Activated CD8-positive, alpha-beta T cell treated with anti-CD3 and anti-CD28 coated beads for 36 hours (primary cell): ENCODE measurements at regions not wholly inside any gene's neighbourhood (a gene's known extent, or its start where the extent isn't known, plus 50 kb on each side); places are given as distances from the start of the nearest gene placed in this dataset.

Experiments used
- ATAC-seq: fragments of 200-7000 bp; cut with Tn5 transposase; one replicate; pipeline ENCODE4 v1.10.0; 2021; ENCODE audit warnings: mild to moderate bottlenecking, moderate library complexity
- CTCF ChIA-PET: fragments of 350-600 bp; sonication (Branson Sonifier 250); formaldehyde crosslinking; loops from one replicate; lab custom pipeline; 2021; ENCODE audit warnings: antibody characterized with exemption; lab: Charles Lee
- POLR2A ChIA-PET: fragments of 350-600 bp; sonication (Branson Sonifier 250); formaldehyde crosslinking; loops from one replicate; lab custom pipeline; 2021; ENCODE audit warnings: antibody characterized with exemption; lab: Charles Lee
- DNase-seq: peaks from one replicate; pipeline ENCODE4 v3.0.0-alpha.2; 2020
- H3K27ac Mint-ChIP-seq: one replicate; pipeline ENCODE4 v1.8.0; 2021; ENCODE audit warnings: mild to moderate bottlenecking, mixed read lengths
- H3K27me3 Mint-ChIP-seq: one replicate; pipeline ENCODE4 v1.8.0; 2021; ENCODE audit warnings: mixed read lengths
- H3K36me3 Mint-ChIP-seq: one replicate; pipeline ENCODE4 v1.8.0; 2021; ENCODE audit warnings: low read depth, mixed read lengths
- H3K4me1 Mint-ChIP-seq: one replicate; pipeline ENCODE4 v1.8.0; 2021; ENCODE audit warnings: low read depth, mixed read lengths
- H3K4me3 Mint-ChIP-seq: one replicate; pipeline ENCODE4 v1.8.0; 2021; ENCODE audit warnings: mild to moderate bottlenecking, moderate library complexity, mixed read lengths
- H3K9me3 Mint-ChIP-seq: one replicate; pipeline ENCODE4 v1.8.0; 2021; ENCODE audit warnings: mixed read lengths
- intact Hi-C: fragments of 100-400 bp; cut with micrococcal nuclease; formaldehyde crosslinking; loops from one replicate; pipeline ENCODE4 v1.10.0; 2022
- TF ChIP-seq, protein P1 (sequence below): fragments of 200-600 bp; IDR thresholded peaks from one replicate; pipeline ENCODE4 v1.8.0; 2022; ENCODE audit warnings: antibody characterized with exemption, mild to moderate bottlenecking

DNA sequence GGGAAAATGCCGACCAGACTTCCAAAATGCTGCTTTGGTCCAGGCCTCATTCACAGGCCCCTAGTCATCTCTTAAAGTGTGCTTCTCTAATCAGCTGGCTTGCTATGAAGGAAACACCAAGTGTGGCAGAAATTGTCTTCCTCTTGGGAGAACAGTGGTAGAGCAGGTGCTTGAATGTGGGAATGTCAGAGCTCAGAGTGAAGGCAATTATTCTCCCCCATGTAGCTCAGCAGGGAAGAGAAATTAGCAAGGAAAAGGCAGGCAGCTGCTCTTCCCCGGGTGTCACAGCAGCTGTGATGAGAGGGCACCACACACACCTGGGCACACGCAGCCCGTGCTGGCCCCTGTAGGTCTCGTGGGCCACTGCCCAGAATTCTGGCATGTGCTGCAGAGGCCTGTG is 358.5 kb downstream of the WDR72 start:
- Mint-ChIP-seq H3K9me3 (no peaks in the 10 kb centered on the region), H3K4me1 (no peaks in the 10 kb centered on the region), H3K36me3 (no peaks in the 10 kb centered on the region), H3K27ac (no peak overlapping the region), H3K4me3 (no peak overlapping the region), H3K27me3 (no peaks in the 10 kb centered on the region)
- ChIA-PET CTCF (no interaction called here), POLR2A (no interaction called here)
- DNase-seq (no peak), ATAC-seq (no peak)
- TF ChIP-seq, protein P1, sequence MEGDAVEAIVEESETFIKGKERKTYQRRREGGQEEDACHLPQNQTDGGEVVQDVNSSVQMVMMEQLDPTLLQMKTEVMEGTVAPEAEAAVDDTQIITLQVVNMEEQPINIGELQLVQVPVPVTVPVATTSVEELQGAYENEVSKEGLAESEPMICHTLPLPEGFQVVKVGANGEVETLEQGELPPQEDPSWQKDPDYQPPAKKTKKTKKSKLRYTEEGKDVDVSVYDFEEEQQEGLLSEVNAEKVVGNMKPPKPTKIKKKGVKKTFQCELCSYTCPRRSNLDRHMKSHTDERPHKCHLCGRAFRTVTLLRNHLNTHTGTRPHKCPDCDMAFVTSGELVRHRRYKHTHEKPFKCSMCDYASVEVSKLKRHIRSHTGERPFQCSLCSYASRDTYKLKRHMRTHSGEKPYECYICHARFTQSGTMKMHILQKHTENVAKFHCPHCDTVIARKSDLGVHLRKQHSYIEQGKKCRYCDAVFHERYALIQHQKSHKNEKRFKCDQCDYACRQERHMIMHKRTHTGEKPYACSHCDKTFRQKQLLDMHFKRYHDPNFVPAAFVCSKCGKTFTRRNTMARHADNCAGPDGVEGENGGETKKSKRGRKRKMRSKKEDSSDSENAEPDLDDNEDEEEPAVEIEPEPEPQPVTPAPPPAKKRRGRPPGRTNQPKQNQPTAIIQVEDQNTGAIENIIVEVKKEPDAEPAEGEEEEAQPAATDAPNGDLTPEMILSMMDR = no peak
- intact Hi-C loops = no loop called here

DNA sequence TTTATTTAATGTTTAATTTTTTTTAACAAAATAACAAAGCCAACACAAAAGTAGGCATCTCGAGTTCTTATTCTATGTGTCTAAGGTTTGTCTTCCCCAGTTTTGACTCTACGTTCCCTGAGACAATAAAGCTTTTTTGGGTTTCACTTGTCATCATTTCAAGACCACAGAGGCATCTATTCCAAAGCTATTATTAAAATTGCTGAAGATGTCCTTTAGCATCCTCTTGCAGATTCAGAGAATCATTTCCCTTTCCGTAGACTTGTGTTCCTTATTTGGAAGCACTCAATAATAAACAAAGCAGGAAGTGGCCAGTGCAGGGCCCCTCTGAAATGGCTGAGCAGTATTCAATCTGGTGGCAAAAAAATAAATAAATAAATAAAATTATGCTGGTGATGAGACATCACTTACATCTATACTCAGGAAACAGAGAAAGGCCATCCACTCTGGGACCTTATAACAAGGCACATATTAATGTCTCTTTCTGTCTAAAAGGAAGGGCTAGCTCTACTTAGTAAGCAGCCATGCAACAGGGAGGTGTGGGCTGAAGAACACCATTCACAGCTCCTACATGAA is 362.3 kb downstream of the WDR72 start:
- Mint-ChIP-seq H3K9me3 (no peaks in the 10 kb centered on the region), H3K4me1 (no peaks in the 10 kb centered on the region), H3K27ac (no peak overlapping the region), H3K4me3 (no peak overlapping the region), H3K27me3 (no peaks in the 10 kb centered on the region), H3K36me3 (no peaks in the 10 kb centered on the region)
- TF ChIP-seq, protein P1 = no peak
- DNase-seq (no peak), ATAC-seq (no peak)
- CTCF ChIA-PET = no interaction called here
- POLR2A ChIA-PET = no interaction called here
- intact Hi-C loops = no loop called here

GRCh38 chr15:53395871-53396270 is 363.6 kb downstream of the WDR72 start:
- ChIA-PET CTCF (no interaction called here), POLR2A (no interaction called here)
- H3K9me3 Mint-ChIP-seq = no peaks in the 10 kb centered on the region
- H3K27ac Mint-ChIP-seq = no peak overlapping the region
- no peaks in the 10 kb centered on the region for H3K36me3 Mint-ChIP-seq
- ATAC-seq = no peak
- no peaks in the 10 kb centered on the region for H3K27me3 Mint-ChIP-seq
- TF ChIP-seq, protein P1 = no peak
- H3K4me1 Mint-ChIP-seq = no peaks in the 10 kb centered on the region
- DNase-seq = no peak
- H3K4me3 Mint-ChIP-seq = no peak overlapping the region
- intact Hi-C loops = no loop called here

DNA sequence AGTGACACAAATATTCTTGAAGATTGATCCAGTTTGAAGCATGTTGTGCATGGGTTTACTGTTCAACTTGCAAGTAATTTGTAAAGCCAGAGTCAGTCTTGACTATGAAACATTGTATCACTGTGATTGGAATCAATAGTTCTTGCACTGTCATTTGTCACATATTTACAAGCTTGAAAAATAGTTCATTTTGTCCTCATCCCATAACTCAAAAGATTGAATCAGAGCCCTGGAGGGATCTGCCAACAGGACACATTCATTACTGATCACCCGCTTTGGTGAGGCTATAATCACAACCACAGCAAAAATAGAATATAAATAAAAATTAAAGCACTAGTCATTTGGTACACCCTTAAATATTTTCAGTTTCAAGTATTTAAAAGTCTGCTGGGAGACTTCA is 368.9 kb downstream of the WDR72 start:
- TF ChIP-seq, protein P1 = no peak
- no peaks in the 10 kb centered on the region for H3K4me1 Mint-ChIP-seq
- ChIA-PET CTCF (no interaction called here), POLR2A (no interaction called here)
- no peaks in the 10 kb centered on the region for H3K27me3 Mint-ChIP-seq
- no peak overlapping the region for H3K27ac Mint-ChIP-seq
- intact Hi-C loops = no loop called here
- ATAC-seq = no peak
- H3K4me3 Mint-ChIP-seq = no peak overlapping the region
- H3K9me3 Mint-ChIP-seq = no peaks in the 10 kb centered on the region
- no peaks in the 10 kb centered on the region for H3K36me3 Mint-ChIP-seq
- no peak for DNase-seq

DNA sequence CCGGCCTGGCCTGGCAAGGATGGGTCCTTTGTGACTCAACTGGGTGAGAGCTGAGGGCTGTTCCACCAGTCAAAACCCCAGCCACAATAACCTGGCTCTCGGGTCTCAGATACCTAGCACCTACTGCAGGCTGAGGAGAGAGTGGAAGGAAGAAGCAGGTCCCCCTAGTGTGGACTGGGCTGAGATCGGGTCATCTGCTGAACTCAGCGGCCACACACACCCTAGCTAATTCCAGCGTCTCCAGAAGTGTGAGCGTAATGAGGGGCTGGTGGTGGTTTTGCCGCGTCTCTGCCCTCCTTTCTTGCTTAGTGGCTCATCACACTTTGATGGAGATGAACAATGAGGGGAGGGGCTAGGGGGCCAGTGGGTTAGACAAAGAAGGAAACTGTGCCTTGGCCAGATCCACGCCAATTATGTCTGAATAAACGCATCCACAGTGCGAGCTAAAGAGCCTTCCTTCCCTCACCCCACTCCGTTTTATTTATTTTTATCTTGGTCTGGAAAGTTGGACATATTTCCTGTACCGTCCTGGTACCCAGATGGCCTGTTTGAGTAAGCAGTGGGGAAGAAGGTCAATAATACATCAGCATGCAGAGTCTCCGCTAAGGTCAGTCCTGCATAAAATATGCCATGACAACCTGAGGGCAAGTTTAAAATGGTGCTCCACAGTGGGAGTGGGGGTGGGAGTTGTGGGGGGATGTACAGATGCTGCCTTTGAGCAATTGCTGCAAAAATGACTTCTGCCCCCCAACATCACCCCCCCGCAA is 370.0 kb downstream of the WDR72 start:
- Mint-ChIP-seq H3K4me3 (no peak overlapping the region), H3K27me3 (no peaks in the 10 kb centered on the region), H3K9me3 (no peaks in the 10 kb centered on the region), H3K4me1 (no peaks in the 10 kb centered on the region), H3K36me3 (no peaks in the 10 kb centered on the region), H3K27ac (no peak overlapping the region)
- intact Hi-C loops = no loop called here
- ChIA-PET POLR2A (no interaction called here), CTCF (no interaction called here)
- no peak for ATAC-seq
- TF ChIP-seq, protein P1 = no peak
- no peak for DNase-seq
